Stomach (tissue), 8 donors: ENCODE measurements at regions not wholly inside any gene's neighbourhood (a gene's known extent, or its start where the extent isn't known, plus 50 kb on each side); places are given as distances from the start of the nearest gene placed in this dataset.
A peak's percentile ranks its signal among the peaks of the same experiment; 100 is the strongest.

Source experiments
- DNase-seq, 2 donors: peaks; one replicate each; pipeline versions ENCODE4 v3.0.0 to v3.0.0-alpha.2; 2013 to 2019
- H3K27ac ChIP-seq, 5 donors: fragments of 200-600 bp in 4 of 5; sonication (generic) in 4 of 5; one replicate each; pipeline ENCODE4 v1.5.1; 2013 to 2019; ENCODE audit warnings: mild to moderate bottlenecking in 1 of 5, moderate library complexity in 1 of 5
- H3K27me3 ChIP-seq, 3 donors: fragments of 200-600 bp; sonication (generic); one replicate each; pipeline ENCODE4 v1.5.1; 2017 to 2019; ENCODE audit warnings: mixed run types in 1 of 3
- H3K36me3 ChIP-seq, 4 donors: fragments of 200-600 bp; sonication (generic); 1 replicate in 3 of 4; 2 replicates in 1 of 4; pipeline ENCODE4 v1.5.1; 2016 to 2019
- H3K4me1 ChIP-seq, 4 donors: fragments of 200-600 bp; sonication (generic); one replicate each; pipeline ENCODE4 v1.5.1; 2016 to 2019
- H3K4me3 ChIP-seq, 4 donors: fragments of 200-600 bp; sonication (generic) in 3 of 4; one replicate each; pipeline ENCODE4 v1.5.1; 2016 to 2019; ENCODE audit warnings: mild to moderate bottlenecking in 1 of 4
- H3K9me3 ChIP-seq, 4 donors: fragments of 200-600 bp; sonication (generic); one replicate each; pipeline ENCODE4 v1.5.1; 2016 to 2019
- EP300 ChIP-seq: sonication (generic); formaldehyde crosslinking; IDR thresholded peaks from one replicate; pipeline ENCODE4 v1.6.1; 2017; ENCODE audit warnings: antibody characterized with exemption
- POLR2A ChIP-seq, 4 donors: fragments of 450-650 bp; IDR thresholded peaks; one replicate each; pipeline ENCODE4 v1.6.1; 2016; ENCODE audit warnings: antibody characterized with exemption in 4 of 4, control low read depth in 2 of 4, mild to moderate bottlenecking in 1 of 4, moderate library complexity in 1 of 4
- POLR2AphosphoS5 ChIP-seq, 3 donors: sonication (generic); formaldehyde crosslinking; IDR thresholded peaks; one replicate each; pipeline ENCODE4 v1.6.1; 2016; ENCODE audit warnings: antibody characterized with exemption in 3 of 3
- WGBS, 5 donors: extraction: QIAGEN DNeasy Blood & Tissue Kit in 3 of 5; methylation state at CpG; one replicate each; pipeline versions ENCODE4 v1.1.5 to v1.1.7; 2013 to 2018; 5-methylcytosine and 5-hydroxymethylcytosine counted together
- intact Hi-C: fragments of 100-400 bp; cut with DNase I; formaldehyde crosslinking; loops from one replicate; pipeline ENCODE4 v1.15.1; 2023; ENCODE audit warnings: low total_unique reads
- TF ChIP-seq, protein P1 (sequence below), 7 experiments: fragments of 450-650 bp in 4 of 7; fragments of 200-600 bp in 3 of 7; sonication (generic) in 3 of 7; IDR thresholded peaks; one replicate each; pipeline ENCODE4 v1.5.1; 2016 to 2019; ENCODE audit warnings: antibody characterized with exemption in 7 of 7, control low read depth in 2 of 7, mild to moderate bottlenecking in 1 of 7
- donor health status: healthy with polysubstance abuse.
- donor health status: Bipolar disorder and iron deficiency.
- donor health status: healthy.

DNA sequence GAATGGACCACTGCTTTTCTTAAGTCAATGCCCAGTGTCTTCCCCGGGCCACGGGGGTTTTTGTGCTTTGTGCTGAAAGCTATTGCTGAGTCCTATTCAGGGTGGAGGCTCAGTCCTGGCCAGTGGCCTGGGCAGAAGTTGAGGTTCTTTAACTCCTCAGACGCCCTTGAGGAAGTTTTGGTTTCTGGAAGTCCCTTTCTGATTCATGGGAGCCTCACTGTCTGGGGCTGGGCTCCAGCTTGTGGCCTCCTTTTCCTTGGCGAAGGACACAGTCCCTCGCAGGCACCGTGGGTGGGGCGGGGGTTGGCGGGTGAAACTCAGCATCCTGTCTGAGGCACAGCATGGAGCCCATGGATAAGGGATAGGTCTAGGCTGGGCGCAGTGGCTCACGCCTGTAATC lies 465.2 kb upstream of the HS6ST1 start:
- TF ChIP-seq EP300, result no peak
- TF ChIP-seq, protein P1, sequence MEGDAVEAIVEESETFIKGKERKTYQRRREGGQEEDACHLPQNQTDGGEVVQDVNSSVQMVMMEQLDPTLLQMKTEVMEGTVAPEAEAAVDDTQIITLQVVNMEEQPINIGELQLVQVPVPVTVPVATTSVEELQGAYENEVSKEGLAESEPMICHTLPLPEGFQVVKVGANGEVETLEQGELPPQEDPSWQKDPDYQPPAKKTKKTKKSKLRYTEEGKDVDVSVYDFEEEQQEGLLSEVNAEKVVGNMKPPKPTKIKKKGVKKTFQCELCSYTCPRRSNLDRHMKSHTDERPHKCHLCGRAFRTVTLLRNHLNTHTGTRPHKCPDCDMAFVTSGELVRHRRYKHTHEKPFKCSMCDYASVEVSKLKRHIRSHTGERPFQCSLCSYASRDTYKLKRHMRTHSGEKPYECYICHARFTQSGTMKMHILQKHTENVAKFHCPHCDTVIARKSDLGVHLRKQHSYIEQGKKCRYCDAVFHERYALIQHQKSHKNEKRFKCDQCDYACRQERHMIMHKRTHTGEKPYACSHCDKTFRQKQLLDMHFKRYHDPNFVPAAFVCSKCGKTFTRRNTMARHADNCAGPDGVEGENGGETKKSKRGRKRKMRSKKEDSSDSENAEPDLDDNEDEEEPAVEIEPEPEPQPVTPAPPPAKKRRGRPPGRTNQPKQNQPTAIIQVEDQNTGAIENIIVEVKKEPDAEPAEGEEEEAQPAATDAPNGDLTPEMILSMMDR (IDR thresholded peaks at IDR 0.05), result no peak
- TF ChIP-seq POLR2AphosphoS5 (IDR thresholded peaks at IDR 0.05), result no peak
- TF ChIP-seq POLR2A (IDR thresholded peaks at IDR 0.05), result no peak
- no peaks in the 10 kb centered on the region for H3K27me3 ChIP-seq
- H3K27ac ChIP-seq, result no peak overlapping the region
- H3K36me3 ChIP-seq, result no peaks in the 10 kb centered on the region
- intact Hi-C loops, result no loop called here
- no peak for DNase-seq
- WGBS, 5 donors, result 81 to 90% (median 86%) methylated on average over 10 of the region's 10 CpGs
- H3K4me1 ChIP-seq, result peaks cover 0 to 7% (median 0%) of the 10 kb centered on the region in 4 donors
- H3K9me3 ChIP-seq, result no peaks in the 10 kb centered on the region
- no peak overlapping the region for H3K4me3 ChIP-seq

DNA sequence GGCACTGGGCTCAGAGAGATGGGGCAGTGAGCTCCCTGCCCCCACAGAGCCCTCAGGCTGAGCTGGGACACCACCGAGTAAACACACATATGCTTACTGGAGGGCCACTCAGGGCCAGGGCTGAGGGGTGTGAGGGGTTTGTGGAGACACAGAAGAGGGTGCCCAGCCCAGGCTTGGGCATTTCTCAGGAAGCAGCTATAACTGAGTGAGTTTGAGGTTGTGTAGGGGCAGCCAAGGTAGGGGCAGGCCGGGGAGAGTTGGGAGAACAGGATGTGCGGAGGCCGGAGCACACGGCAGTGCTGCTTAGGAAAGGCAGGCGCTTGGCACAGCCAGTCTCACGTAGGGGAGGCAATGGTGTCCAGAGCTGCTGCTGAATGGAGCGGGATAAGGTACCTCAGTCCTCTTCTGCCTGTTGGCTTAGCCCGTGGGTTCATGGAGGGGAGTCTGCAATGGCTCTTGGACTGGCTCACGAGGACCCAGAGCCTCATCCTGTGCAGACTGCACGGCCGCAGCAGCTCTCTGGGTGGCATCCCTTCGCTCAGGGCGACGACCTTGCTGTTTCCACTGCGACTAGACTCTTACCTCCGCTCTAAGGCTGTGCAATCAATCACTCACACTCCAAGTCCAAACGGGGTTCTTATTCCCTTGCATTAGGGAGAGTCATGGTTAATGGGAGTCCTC lies 466.1 kb upstream of the HS6ST1 start:
- H3K27me3 ChIP-seq, result peaks cover 0 to 2% (median 0%) of the 10 kb centered on the region in 3 donors
- intact Hi-C loops, result no loop called here
- no peak overlapping the region for H3K27ac ChIP-seq
- TF ChIP-seq EP300 (no peak), POLR2A (IDR thresholded peaks at IDR 0.05) (no peak), POLR2AphosphoS5 (IDR thresholded peaks at IDR 0.05) (no peak)
- TF ChIP-seq, protein P1 (IDR thresholded peaks at IDR 0.05), result no peak
- H3K4me3 ChIP-seq, result no peak overlapping the region
- no peaks in the 10 kb centered on the region for H3K36me3 ChIP-seq
- peaks cover 0 to 7% (median 0%) of the 10 kb centered on the region in 4 donors for H3K4me1 ChIP-seq
- H3K9me3 ChIP-seq, result no peaks in the 10 kb centered on the region
- WGBS, 5 donors, result 79 to 92% (median 87%) methylated on average over 15 to 18 of the region's 18 CpGs
- DNase-seq, result no peak

DNA sequence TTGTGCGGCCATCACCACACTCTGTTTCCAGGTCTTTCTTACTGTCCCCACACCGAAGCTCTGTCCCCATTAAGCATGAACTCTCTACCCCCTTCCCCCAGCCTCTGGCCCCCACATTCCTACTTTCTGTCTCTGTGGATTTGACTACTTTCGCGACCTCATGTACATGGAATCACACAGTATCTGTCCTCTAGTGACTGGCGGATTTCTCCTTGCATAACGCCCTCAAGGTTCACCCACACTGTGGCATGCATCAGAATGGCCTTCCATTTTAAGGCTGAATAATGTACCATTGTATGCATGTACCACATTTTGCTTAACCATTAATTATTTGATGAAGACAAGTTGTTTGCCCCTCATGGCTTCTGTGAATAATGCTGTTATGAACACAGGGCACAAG lies 467.6 kb upstream of the HS6ST1 start:
- Histone ChIP-seq H3K27me3 (peaks cover 0 to 5% (median 0%) of the 10 kb centered on the region in 3 donors), H3K4me1 (peaks cover 0 to 7% (median 0%) of the 10 kb centered on the region in 4 donors), H3K4me3 (no peak overlapping the region), H3K27ac (no peak overlapping the region), H3K36me3 (no peaks in the 10 kb centered on the region), H3K9me3 (no peaks in the 10 kb centered on the region)
- 88 to 93% (median 91%) methylated on average over 6 of the region's 6 CpGs for WGBS, 5 donors
- DNase-seq, result no peak
- TF ChIP-seq POLR2AphosphoS5 (IDR thresholded peaks at IDR 0.05) (no peak), POLR2A (IDR thresholded peaks at IDR 0.05) (no peak), EP300 (no peak)
- TF ChIP-seq, protein P1 (IDR thresholded peaks at IDR 0.05), result no peak
- intact Hi-C loops, result no loop called here

DNA sequence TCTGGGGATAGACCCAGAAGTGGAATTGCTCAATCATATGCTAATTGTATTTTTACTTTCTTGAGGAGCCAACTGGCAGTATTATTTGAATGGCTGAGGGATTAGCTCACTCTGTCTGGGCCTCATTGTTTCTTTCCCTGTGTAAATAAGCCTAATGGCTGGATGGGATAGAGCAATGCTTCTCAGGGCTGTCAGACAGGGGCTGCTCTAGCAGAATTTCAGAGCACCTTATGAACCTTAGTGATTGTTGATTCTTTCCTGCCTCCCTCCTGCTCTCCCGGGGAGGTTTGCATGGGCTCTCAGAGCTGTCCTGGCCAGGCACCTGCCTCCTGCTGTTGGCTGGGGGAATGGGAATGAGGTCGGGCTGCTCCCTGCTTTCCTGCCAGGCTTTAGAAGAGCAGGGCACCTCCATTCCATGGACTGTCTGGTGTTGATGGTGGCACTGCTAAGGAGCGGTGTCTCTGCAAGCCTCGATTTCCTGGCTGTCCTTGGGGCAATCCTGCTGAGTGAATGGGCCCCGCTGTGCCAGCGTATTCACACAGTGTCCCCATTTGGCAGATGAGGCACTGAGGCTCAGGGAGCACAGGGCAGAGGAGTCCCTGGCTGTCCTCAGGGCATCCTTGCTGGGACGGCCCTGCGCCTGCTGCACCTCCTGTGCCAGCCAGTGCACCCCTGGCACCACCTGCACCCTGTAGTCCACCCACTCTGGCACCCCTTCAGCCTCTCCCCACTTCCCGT lies 468.2 kb upstream of the HS6ST1 start:
- Histone ChIP-seq H3K4me3 (no peak overlapping the region), H3K27ac (no peak overlapping the region), H3K36me3 (no peaks in the 10 kb centered on the region), H3K4me1 (peaks cover 0 to 7% (median 0%) of the 10 kb centered on the region in 4 donors), H3K27me3 (peaks cover 0 to 5% (median 0%) of the 10 kb centered on the region in 3 donors), H3K9me3 (no peaks in the 10 kb centered on the region)
- intact Hi-C loops, result no loop called here
- TF ChIP-seq, protein P1 (IDR thresholded peaks at IDR 0.05), result no peak
- TF ChIP-seq POLR2AphosphoS5 (IDR thresholded peaks at IDR 0.05) (no peak), EP300 (no peak), POLR2A (IDR thresholded peaks at IDR 0.05) (no peak)
- WGBS, 5 donors, result 75 to 95% (median 79%) methylated on average over 6 to 9 of the region's 9 CpGs
- DNase-seq, result peak in 1 of 2 donors; percentile 46
